GM21447 (cell line): ENCODE measurements at regions not wholly inside any gene's neighbourhood (a gene's known extent, or its start where the extent isn't known, plus 50 kb on each side); places are given as distances from the start of the nearest gene placed in this dataset.
"Not testable (repeated sequence)": the region's sequence is repeated elsewhere in the genome, so short reads cannot be mapped to it uniquely, and the experiment has no call there.

Source experiments
- ATAC-seq: cut with Tn5 transposase; IDR thresholded peaks from one replicate; pipeline ENCODE4 v1.9.1; 2021; ENCODE audit not compliant: unreplicated experiment

DNA sequence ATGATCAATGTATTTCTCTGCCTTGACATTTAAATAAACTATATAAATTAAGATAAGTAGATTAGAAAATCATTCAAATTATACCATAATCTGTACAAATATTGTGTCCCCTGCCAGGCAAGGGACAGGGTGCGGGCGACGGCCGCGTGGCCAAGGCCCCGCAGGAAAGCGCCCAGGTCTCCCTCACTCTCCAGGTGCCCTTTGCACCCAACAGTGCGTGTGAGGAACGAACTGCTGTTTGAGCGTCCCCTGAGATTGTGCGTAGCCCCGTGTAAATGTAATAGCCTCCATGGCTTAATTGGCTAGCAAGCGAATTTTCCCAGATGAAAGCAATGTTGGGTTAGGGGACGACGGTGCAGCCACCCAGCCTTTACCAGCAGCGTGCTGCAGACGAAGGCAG is 161.4 kb downstream of the SYT15 start:
- ATAC-seq = not testable (repeated sequence)

DNA sequence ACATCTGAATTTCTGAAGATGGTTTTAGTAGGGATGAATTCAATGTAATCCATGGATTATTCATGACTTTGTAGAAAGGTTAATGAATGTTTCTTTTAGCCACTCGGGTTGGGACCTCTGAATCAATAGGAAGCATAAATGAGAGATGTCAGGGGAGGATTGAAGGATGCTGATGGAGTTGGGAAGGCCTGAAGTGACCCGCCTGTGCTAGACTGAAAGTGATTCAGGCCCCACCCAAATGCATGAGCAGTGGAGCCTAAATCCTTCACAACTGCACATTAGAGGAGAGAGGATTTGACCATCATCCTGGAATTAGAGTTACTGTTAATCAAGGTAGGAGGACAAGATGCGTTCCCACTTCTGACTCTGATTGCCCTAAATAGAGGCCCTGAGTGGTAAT is 162.2 kb upstream of the PTPN20 start:
- ATAC-seq = not testable (repeated sequence)

DNA sequence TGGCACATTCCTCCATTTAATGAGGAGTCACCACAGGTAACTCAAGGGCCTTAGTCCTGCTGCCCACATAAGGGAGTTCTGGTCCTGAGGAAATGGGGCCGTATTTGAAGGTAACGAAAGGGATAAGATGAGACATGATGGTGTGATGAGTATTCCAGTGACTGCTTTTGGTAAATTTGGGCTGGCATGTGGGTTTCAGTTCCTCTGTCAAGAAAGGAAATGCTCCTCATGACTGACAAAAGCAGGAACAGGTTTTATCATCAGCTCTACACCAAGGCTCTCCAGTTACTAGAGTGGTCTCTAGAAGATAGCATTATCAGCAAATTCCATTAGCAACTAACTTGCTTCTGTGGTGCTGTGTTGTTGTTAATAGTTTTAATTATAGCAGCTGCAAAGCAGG is 161.8 kb upstream of the PTPN20 start:
- not testable (repeated sequence) for ATAC-seq

DNA sequence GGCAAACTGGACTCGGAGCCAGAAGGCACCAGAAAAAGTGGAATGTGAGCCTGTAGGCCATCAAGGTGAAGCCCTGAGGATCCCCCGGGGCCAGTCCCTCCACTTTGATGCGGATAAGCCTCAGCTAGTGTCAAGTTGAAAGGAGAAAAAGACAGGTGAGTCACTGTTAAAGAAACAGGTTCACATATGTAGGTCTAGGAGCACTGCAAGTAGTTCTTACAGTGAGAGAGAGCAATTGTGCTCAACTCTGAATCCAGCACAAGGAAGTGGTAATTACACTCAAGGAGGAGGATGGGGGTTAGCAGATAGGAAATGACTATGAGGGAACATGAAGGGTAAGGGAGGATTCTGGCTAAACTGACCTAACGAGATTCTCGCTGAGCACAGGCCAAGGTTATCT is 157.5 kb upstream of the PTPN20 start:
- not testable (repeated sequence) for ATAC-seq

DNA sequence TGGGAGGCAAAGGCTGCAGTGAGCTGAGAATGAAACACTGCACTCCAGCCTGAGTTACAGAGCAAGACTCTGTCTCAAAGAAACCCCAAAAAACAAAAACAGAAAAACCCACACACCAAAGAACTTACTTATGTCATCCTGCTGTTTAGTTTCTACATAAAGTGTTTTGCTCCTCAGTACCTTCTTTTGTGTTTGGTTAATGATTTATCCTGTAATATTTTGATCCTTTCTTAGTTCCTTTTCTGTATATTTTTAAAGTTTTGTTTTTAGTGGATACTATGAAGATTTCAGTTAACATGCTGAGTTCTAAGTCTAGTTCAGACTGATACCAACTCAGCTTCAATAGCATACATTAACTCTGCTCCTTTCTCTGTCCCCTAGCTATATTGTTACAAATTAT is 149.8 kb upstream of the PTPN20 start:
- not testable (repeated sequence) for ATAC-seq

DNA sequence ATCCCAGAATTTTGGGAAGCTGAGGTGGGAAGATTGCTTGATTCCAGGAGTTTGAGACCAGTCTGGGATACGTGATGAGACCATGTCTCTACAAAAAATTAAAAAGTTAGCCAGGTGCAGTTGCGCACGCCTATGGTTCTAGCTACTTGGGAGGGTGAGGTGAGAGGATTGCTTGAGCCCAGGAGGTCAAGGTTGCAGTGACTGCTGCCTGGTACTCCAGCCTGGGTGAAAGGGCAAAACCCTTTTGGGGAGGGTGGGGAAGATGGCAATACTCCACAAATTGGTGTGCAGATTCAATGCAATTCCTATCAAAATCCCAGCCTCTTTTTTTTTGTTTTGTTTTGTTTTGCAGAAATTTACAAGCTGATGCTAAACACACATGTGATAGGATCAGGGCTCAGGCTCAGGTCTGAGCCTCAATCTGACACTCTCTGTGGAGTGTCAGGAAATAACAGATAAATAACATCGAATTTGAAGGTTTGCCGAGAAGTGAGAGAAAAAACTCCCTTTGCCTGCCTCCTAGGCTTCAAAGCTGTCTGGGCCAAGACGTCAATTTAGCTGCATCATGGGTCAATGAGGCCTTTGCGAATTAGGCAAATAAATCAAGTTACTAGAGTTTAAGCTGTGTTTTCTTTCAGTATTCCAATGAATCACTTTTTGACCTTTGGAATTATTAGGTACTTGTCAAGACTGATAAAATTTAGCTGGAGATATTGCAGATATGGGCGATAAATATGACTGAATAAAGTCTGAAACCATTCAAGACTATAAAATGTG is 142.5 kb upstream of the PTPN20 start:
- ATAC-seq = not testable (repeated sequence)

DNA sequence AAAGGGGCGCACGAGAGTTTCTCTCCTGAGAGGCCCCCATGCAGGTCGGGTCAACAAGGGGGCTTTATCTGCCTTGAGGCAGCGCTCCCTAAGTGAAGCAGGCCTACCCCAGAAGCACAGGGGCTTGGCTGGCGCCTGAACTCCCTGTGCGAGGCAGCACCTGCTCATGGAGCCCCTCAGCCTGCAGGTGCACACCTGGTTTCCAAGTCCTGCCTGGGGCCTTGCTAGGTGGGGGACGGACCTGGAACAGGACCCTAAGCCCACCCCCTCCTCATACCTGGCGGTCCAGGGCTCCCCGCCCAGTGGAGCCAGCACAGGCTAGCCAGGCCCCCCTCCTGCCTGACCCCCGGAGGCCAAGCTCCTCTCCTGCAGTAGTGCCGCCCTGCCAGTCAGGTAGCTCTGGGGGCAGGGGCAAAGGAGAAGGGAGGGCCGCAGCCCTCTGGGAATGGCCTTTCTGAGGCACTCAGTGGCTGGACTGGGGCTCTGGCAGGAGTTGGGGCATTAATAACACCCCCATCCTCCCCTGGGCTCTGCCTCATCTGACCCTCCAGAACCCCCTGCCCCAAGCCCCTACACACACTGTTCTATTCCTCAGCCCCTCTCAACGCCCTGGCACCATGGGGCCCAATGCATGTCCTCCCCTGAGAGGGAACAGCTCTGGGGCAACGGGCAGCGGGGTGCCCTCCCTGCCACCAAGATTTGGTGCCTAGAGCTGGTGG is 137.9 kb upstream of the PTPN20 start:
- not testable (repeated sequence) for ATAC-seq

DNA sequence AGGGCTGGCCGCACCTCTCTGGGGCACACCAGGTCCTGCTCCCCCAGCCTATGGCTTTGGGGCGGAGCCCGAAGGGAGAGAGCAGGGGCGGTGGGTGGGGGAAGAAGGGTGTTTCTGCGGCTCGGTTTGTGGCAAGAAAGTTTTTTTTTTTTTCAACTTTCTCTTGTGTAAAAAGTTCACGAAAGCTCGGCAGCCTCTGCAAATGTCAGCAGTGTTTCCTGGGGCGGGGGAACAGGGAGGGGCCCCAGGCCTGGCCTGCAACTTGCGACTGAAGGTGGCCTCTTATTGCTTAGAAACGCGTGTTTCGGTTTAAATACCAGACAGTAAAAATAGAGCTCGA is 137.4 kb upstream of the PTPN20 start:
- not testable (repeated sequence) for ATAC-seq

DNA sequence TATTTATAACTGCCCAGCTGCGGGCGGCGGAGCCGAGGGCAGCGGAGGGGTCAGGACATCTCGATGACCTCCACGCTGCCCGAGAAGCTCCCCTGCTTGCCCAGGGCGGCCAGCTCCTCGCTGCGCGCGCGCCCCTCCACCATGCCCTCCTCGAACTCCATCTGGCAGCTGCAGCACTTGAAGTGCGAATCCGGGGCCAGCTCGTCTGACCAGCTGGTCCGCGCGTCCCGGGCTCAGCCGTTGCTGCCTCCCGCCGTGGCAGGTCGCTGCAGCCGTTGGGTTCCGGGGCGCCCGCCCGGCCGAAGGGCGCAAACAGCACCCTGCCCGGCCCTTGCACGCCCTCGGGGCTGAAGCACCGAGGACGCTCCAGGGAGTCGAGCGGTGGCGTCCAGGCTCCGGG is 136.9 kb upstream of the PTPN20 start:
- ATAC-seq = not testable (repeated sequence)

DNA sequence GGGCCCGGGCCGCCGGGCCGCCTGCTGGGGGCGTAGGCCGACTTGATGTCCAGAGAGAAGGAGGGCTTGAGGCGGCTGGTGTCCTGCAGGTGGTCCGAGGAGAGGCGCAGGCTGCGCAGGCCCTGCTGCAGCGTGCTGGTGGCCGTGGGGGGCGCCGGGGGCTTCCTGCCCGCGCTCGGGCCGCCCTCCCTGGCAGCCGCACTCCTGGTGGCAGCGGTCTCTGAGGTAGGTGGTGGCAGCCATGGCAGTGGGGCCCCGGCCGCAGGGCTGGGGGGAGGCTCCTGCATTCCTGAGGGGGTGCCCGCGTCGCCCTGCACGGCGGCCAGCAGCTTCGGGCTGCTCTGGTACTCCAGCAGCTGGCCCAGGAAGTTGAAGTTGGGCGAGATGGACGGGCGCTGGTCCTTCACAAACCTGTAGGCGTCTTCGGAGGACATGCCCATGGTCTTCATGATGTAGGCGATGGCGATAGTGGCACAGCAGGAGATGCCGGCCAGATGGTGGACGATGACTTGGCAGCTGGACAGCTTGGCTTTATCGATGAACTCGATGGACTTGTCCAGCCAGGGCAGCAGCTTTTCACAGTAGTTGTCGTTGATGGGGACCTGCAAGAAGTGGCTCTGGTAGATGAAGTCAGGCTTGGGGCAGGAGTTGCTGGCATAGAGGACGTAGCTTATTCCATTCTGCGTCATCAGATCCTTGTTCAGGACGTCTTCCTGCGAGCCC is 136.1 kb upstream of the PTPN20 start:
- ATAC-seq = not testable (repeated sequence)

DNA sequence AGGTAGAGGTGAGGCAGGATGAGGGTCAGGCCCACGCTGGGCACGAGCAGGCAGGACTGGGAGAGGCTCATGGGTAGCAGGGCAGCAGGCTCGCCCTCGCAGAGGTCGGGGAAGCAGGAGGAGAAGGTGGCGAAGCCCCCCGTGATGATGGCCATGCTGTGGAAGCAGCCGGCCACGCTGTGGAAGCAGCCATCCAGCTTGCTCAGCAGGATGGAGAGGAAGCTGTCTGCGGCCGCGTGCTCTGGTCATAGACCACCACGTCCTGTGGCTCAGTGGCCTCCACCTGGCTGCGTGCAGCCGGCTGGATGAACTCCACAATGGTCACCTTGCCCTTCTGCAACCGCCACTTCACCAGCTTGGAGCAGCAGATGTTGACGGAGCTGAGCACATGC is 135.6 kb upstream of the PTPN20 start:
- not testable (repeated sequence) for ATAC-seq

DNA sequence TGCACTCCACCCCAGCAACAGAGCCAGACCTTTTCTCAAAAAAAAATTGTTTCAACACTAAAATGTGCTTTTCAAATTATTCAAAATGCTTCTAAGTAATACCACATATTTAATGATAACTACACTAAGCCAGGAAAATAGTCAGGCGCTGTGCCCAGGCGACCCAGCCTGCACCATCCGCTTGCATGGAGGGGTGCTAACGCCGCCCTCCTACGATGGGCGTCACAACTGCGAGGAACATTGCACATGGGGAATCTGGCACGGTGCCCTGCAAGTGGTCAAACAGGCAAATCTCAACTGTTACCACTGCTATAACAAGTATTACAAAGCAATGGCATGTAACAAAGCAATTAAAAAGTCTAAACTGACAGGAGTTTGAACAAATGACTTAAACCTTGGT is 131.7 kb upstream of the PTPN20 start:
- not testable (repeated sequence) for ATAC-seq

DNA sequence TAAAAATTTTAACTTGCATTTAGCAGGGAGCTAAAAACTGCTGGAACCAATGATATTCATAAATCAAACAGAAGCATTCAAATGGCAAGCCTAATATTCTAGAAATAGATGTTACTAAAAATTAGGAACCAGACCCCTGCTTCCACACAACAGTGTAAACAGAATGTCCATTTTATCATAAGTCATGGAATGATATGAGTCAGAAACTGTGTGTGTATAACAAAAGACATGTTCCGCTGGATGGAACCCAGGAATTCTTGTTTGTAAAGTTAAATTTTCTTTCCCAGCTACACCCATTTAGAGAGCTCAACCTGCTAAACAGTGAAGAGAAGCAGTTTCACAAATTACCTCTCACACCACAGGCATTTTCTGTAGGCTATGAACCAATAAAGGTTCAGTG is 131.1 kb upstream of the PTPN20 start:
- not testable (repeated sequence) for ATAC-seq

DNA sequence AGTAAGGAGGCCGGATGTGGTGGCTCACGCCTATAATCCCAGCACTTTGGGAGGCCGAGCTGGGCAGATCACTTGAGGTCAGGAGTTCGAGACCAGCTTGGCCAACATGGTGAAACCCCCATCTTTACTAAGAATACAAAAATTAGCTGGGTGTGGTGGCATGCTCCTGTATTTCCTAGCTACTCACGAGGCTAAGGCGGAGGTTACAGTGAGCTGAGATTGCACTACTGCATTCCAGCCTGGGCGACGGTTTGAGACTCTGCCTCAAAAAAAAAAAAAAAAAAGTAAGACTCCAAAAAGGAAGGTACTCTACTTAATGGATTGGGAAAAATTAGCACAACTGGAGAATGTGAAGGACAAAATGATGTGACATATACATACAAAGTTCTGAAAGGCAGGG is 130.2 kb upstream of the PTPN20 start:
- not testable (repeated sequence) for ATAC-seq

DNA sequence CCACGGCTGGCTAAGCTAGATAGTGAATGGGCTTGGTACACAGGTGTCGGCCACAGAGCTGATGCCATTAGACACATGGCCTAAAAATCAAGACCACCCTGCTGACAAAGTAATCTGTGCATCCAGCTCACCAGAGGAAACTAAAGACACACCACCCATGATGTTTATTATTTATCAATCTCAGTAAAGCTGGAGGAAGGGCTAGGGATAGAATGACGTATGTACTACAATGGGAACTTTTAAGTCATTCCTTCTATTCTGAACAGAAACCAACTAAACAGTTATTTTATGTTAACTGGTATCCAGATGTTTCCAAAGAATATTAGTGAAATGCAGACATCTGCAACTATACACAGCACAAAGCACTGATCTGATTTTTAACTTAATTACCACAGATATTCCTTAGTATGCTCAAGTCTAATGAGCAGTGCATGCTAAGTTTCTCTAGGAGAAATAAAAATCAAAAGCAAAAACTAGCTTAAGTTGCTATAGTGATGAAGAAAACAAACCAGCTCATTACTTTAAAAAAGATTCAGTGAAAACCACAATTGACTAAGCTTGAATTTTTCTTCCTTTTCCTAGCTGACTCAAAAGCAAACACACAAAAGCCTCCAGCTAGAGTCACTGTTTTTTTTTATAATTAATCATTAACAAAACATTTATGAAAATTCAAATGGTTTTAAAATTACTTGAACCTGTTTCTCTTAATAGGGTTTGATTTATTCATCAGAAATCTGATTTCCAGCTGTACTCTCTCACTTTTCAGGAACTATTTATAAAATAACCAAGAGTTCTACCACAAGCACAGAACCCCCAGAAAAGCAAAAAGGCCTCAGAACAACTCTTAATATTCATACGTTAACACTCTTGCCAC is 129.0 kb upstream of the PTPN20 start:
- ATAC-seq = peak; percentile 58

DNA sequence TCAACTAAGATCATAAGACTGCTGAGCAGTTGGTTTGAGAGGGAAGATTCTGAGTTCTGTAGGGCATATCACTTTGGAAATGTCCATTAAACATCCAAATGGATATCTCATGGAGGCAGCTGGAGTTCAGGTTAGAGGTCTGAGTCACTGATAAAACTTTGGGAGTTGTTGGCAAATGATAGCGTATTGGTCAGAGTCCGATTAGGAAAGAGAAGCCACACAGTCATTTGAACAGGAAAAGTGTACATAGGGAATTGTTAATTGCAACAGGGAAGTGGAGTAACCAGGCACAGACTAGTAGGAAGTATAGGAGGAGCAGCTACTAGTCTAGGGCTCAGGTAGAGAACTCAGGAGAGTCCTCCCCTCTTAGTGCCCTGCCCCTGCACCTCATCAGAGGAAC is 126.6 kb upstream of the PTPN20 start:
- not testable (repeated sequence) for ATAC-seq

DNA sequence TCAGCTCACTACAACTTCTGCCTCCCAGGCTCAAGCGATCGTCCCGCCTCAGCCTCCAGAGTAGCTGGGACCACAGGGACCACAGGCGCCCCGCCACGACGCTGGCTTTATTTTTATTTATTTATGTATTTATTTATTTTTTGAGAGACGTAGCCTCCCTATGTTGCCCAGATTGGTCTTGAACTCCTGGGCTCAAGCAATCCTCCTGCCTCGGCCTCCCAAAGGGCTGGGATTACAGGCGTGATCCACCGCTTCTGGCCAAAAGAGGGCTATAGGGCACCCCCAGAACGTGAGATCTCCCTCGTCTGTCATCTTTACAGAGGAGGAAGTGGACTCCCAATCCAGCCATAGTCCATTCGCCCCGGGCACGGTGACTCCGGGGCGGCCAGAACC is 125.1 kb upstream of the PTPN20 start:
- not testable (repeated sequence) for ATAC-seq

DNA sequence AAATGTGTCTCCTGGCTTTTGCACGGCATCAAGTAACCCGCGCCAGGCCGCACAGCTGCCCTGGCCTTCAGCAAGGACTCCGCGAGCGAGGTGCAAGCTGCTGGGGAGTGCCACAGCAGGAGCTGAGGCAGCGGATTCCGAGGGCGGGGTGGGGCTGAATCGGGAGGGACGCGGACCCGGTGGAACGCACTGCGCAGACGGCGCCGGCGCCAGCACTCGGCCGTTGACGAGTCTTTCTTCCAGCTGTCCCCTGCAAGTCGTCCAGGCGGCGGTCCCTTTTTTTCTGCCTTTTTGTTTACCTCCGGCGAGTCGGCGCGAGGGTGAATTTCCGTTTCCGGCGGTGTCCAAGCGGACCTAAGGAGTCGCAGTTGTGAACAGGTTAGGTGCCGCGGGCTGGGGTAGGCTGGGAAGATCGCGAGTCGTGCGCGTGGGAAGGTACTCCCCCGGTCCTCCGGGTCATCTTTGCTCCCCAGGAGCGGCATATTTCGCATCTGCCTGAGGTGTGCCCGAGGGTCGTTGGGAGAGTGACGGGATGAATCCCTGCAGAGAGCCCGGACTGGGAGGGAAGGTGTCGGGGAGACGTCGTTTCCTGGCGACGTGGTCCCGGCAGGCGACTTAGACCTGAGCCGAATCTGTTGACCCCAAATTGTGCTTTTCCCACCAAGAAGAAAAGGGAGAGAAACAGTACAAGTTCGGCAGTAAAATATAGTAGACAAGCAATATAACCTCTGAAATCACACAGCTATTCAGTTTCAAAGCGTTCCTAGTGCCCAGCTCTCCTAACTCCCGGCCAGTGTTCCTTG is 124.5 kb upstream of the PTPN20 start:
- ATAC-seq = not testable (repeated sequence)

DNA sequence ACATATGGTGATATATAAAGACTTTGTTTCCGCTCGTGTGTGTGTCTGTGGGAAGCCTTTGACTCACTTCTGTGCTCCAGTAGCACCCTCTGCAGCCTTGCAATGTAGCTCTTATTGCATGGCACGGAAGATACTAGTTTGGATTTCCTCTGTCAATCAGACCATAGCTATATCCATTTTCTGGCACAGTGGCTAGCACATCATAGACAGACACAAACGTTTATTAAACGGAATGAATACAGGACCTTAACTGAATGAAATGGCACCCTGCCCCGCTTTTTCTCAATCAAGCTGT is 124.0 kb upstream of the PTPN20 start:
- ATAC-seq = no peak

DNA sequence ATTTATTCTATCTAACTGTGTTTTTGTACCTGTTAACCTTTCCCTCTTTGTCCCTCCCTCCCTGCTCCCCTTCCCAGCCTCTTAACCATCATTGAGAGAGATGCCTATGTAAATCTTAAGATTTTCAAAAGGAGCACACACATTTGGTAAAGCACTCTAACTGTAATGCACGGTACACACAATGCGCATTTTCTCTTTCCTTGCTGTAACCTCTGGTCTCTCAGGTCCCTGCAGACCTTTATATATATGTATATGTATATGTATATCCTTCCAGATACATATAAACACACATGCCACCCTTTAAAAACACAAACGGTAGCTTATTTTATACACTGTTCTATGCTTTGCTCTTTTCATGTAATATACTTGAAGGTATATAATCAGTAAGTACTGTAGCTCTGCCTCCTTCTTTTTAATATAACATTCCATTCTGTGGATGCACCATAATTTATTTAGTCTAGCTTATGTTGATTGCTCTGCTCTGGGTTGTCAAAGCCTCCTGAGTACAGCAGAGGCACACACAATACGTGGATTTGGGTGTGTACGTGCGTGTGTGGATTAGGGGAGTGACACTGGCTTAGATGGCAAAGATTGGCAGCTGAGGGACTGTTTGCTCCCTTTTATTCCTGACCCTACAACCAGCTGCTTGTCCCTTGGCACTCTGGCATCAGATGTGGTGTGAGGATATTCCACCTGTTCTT is 118.4 kb upstream of the PTPN20 start:
- ATAC-seq = not testable (repeated sequence)
